HepG2 (cell line): ENCODE measurements at regions not wholly inside any gene's neighbourhood (a gene's known extent, or its start where the extent isn't known, plus 50 kb on each side); places are given as distances from the start of the nearest gene placed in this dataset.

Experiments used
- ATAC-seq: fragments of 200-7000 bp; cut with Tn5 transposase; 3 replicates; pipeline ENCODE4 v1.9.1; 2020; ENCODE audit warnings: mild to moderate bottlenecking, moderate library complexity
- BruUV-seq: library from RNA; stranded (reverse); fragments of 400-500 nt; replicated peaks from 2 replicates; lab custom pipeline; 2021; lab: Mats Ljungman, UMichigan
- CTCF ChIA-PET: fragments of 300-600 bp; formaldehyde crosslinking; extraction: SDS; loops from one replicate; lab custom pipeline; 2021; ENCODE audit warnings: low total read pairs, inconsistent platforms, low intra/inter-chr PET ratio; lab: Yijun Ruan, JAX
- POLR2A ChIA-PET: fragments of 350-600 bp; sonication (Branson Sonifier 250); formaldehyde crosslinking; loops from one replicate; lab custom pipeline; 2020; ENCODE audit warnings: antibody characterized with exemption, inconsistent platforms; lab: Yijun Ruan, JAX
- DNase-seq: peaks from one replicate; pipeline ENCODE4 v3.0.0-alpha.2; 2015; ENCODE audit warnings: low spot score
- FAIRE-seq: peaks from 3 replicates; lab custom pipeline; 2011; peaks lifted over from hg19 to GRCh38; lab: Jason Lieb, UNC
- H2AFZ ChIP-seq: one replicate; pipeline ENCODE4 v1.6.1; 2011; ENCODE audit warnings: low read length, inconsistent platforms
- H3K27ac ChIP-seq: fragments of 300-600 bp; 3 replicates; pipeline ENCODE4 v1.8.0; 2011; ENCODE audit warnings: mixed run types, mild to moderate bottlenecking, mixed read lengths, low read length, inconsistent platforms; ENCODE audit not compliant: insufficient read depth; ENCODE audit errors: extremely low read length
- H3K27me3 ChIP-seq, 2 experiments: fragments of 200-600 bp in 1 of 2; 2 replicates in 1 of 2; 3 replicates in 1 of 2; pipeline versions ENCODE4 v1.6.0 to v1.8.0; 2011; ENCODE audit warnings: low read length in 2 of 2, mild to moderate bottlenecking in 2 of 2, moderate library complexity in 2 of 2, inconsistent platforms in 1 of 2; ENCODE audit not compliant: insufficient read depth in 2 of 2, control insufficient read depth in 1 of 2
- H3K36me3 ChIP-seq, 2 experiments: fragments of 200-600 bp in 1 of 2; replicated peaks in 1 of 2; 2 replicates in 1 of 2; 3 replicates in 1 of 2; pipeline versions ENCODE4 v1.5.1 to v1.8.0; 2011; ENCODE audit warnings: low read length in 2 of 2, inconsistent platforms in 1 of 2; ENCODE audit not compliant: insufficient read depth in 2 of 2, control insufficient read depth in 1 of 2
- H3K4me1 ChIP-seq: 2 replicates; pipeline ENCODE4 v1.5.1; 2012; ENCODE audit warnings: low read length, inconsistent platforms; ENCODE audit not compliant: insufficient read depth
- H3K4me2 ChIP-seq: 2 replicates; pipeline ENCODE4 v1.6.0; 2011; ENCODE audit warnings: low read depth, low read length, inconsistent platforms
- H3K4me3 ChIP-seq, 3 experiments: fragments of 200-600 bp in 1 of 3; sonication (generic), shearing (Covaris generic) in 1 of 3; replicated peaks in 1 of 3; 2 replicates each; pipeline ENCODE4 v1.5.1; 2011 to 2016; ENCODE audit warnings: low read length in 3 of 3, inconsistent platforms in 2 of 3, low read depth in 2 of 3, mild to moderate bottlenecking in 2 of 3, control low read depth in 1 of 3, mixed read lengths in 1 of 3; ENCODE audit not compliant: insufficient read depth in 1 of 3
- H3K79me2 ChIP-seq: one replicate; pipeline ENCODE4 v1.6.1; 2011; ENCODE audit warnings: low read length, inconsistent platforms; ENCODE audit not compliant: insufficient read depth
- H3K9ac ChIP-seq: 2 replicates; pipeline ENCODE4 v1.6.0; 2011; ENCODE audit warnings: mild to moderate bottlenecking, low read depth, low read length, inconsistent platforms; ENCODE audit not compliant: insufficient read depth
- H3K9me3 ChIP-seq: 2 replicates; pipeline ENCODE4 v1.5.1; 2012; ENCODE audit warnings: mild to moderate bottlenecking, low read length
- H4K20me1 ChIP-seq: 2 replicates; pipeline ENCODE4 v1.6.0; 2011; ENCODE audit warnings: inconsistent platforms, mild to moderate bottlenecking, low read length, moderate library complexity; ENCODE audit not compliant: insufficient read depth
- ADNP ChIP-seq: sonication (generic); formaldehyde crosslinking; IDR thresholded peaks from 2 replicates; pipeline ENCODE4 v1.4.0; 2020; ENCODE audit warnings: missing genetic modification reagents
- ATF2 ChIP-seq: sonication (generic); formaldehyde crosslinking; IDR thresholded peaks from 2 replicates; pipeline ENCODE4 v1.4.0; 2020; ENCODE audit warnings: missing genetic modification reagents
- GFI1 ChIP-seq: sonication (generic); formaldehyde crosslinking; IDR thresholded peaks from 2 replicates; pipeline ENCODE4 v1.5.0; 2020; ENCODE audit warnings: missing genetic modification reagents, mild to moderate bottlenecking, borderline replicate concordance
- KAT7 ChIP-seq: IDR thresholded peaks from 2 replicates; pipeline ENCODE4 v1.6.1; 2018; ENCODE audit warnings: borderline replicate concordance, missing compliant biosample characterization
- SMC3 ChIP-seq: IDR thresholded peaks from 2 replicates; pipeline ENCODE4 v1.6.1; 2011; ENCODE audit warnings: low read length, improper control_type of control experiment
- SP2 ChIP-seq: sonication (generic); formaldehyde crosslinking; IDR thresholded peaks from 2 replicates; pipeline ENCODE4 v1.5.1; 2020; ENCODE audit warnings: mild to moderate bottlenecking, missing genetic modification reagents
- ZNF382 ChIP-seq: sonication (generic); formaldehyde crosslinking; IDR thresholded peaks from 2 replicates; pipeline ENCODE4 v1.5.0; 2020; ENCODE audit warnings: missing genetic modification reagents, mild to moderate bottlenecking, borderline replicate concordance
- ZNF572 ChIP-seq: sonication (generic); formaldehyde crosslinking; IDR thresholded peaks from 2 replicates; pipeline ENCODE4 v1.5.1; 2020; ENCODE audit warnings: mild to moderate bottlenecking, missing genetic modification reagents
- ZNF737 ChIP-seq: sonication (generic); formaldehyde crosslinking; IDR thresholded peaks from 2 replicates; pipeline ENCODE4 v1.5.0; 2020; ENCODE audit warnings: missing genetic modification reagents, mild to moderate bottlenecking, borderline replicate concordance
- WGBS: methylation state at CpG from one replicate; pipeline ENCODE4 v1.1.6; 2017; ENCODE audit warnings: low lambda C conversion rate; 5-methylcytosine and 5-hydroxymethylcytosine counted together
- in situ Hi-C: cut with HindIII; loops from 2 replicates; pipeline ENCODE4 v1.10.0; 2017; ENCODE audit warnings: low pct_unique_long_range_greater_than_20kb; ENCODE audit not compliant: extremely low pct_ligation_motif_present
- intact Hi-C: fragments of 100-400 bp; cut with micrococcal nuclease; formaldehyde crosslinking; loops from one replicate; pipeline ENCODE4 v1.10.0; 2022; ENCODE audit not compliant: unreplicated experiment
- TF ChIP-seq, protein P1 (sequence below): sonication (generic); formaldehyde crosslinking; IDR thresholded peaks from 2 replicates; pipeline ENCODE4 v1.5.0; 2020; ENCODE audit warnings: mild to moderate bottlenecking, missing genetic modification reagents

DNA sequence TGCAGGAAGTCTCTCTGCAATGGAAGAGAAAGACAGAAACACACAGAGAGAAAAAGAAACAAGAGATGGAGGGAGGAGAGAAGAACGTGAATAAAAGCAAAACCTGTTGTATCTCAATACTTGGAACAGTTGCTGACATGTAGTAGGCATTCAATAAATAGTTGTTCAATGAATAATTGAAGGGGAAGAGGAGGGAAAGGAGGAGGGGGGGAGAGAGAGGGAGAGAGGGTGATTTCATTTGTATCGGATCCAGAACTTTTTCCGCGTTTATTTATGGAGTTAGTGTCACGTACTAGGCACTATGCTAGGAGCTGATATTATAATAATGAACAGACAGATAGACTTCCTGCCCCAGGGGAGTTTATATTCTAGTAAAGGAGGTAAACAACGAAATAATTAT lies 144.1 kb downstream of the OMA1 start:
- Histone ChIP-seq H3K4me3 (no peak overlapping the region), H3K4me2 (no peak overlapping the region), H3K79me2 (no peaks in the 10 kb centered on the region), H4K20me1 (no peaks in the 10 kb centered on the region), H3K27me3 (no peaks in the 10 kb centered on the region), H3K9ac (no peak overlapping the region), H3K27ac (no peak overlapping the region), H3K36me3 (no peaks in the 10 kb centered on the region), H2AFZ (no peak overlapping the region), H3K4me1 (no peaks in the 10 kb centered on the region), H3K9me3 (no peaks in the 10 kb centered on the region)
- in situ Hi-C loops, result no loop called here
- POLR2A ChIA-PET, result no interaction called here
- CTCF ChIA-PET, result no interaction called here
- no peak for DNase-seq
- WGBS, result 51% methylated on average over 6 of the region's 6 CpGs
- TF ChIP-seq ZNF382 (CRISPR knock-in tag) (no peak), KAT7 (CRISPR knock-in tag) (no peak), ADNP (no peak)
- TF ChIP-seq, protein P1, sequence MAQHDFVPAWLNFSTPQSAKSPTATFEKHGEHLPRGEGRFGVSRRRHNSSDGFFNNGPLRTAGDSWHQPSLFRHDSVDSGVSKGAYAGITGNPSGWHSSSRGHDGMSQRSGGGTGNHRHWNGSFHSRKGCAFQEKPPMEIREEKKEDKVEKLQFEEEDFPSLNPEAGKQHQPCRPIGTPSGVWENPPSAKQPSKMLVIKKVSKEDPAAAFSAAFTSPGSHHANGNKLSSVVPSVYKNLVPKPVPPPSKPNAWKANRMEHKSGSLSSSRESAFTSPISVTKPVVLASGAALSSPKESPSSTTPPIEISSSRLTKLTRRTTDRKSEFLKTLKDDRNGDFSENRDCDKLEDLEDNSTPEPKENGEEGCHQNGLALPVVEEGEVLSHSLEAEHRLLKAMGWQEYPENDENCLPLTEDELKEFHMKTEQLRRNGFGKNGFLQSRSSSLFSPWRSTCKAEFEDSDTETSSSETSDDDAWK, result no peak
- intact Hi-C loops, result no loop called here
- no peak for ATAC-seq
- no peak for FAIRE-seq
- BruUV-seq, result no TSS peak

DNA sequence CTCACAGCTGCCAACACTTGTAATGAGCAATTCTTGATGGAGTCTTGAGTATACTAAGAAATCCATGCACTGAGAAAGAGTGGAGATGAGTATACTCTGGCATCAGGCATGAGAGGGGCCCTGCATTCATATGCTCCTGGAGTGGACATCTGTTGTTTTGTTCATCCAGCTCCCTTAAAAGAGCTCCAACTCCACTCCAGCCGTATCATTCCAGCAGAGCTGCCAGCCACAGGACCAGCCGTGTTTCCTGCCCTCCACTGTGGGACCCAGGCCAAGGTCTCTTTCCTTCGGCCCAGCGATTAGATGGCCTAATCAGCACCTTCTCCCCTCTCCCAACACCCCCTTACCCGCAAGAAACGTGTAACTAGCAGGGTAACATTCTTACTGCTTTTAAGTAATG lies 144.5 kb downstream of the OMA1 start:
- H4K20me1 ChIP-seq, result no peaks in the 10 kb centered on the region
- in situ Hi-C loops (no loop called here), intact Hi-C loops (no loop called here)
- ChIA-PET POLR2A (no interaction called here), CTCF (no interaction called here)
- no peak for DNase-seq
- TF ChIP-seq SP2 (CRISPR knock-in tag), result no peak
- TF ChIP-seq GFI1, result no peak
- no peak for TF ChIP-seq ZNF572
- no peak for TF ChIP-seq ATF2
- no peak for TF ChIP-seq ZNF737
- TF ChIP-seq SMC3, result no peak
- no peaks in the 10 kb centered on the region for H3K36me3 ChIP-seq
- no peak for FAIRE-seq
- H3K27ac ChIP-seq, result no peak overlapping the region
- no peaks in the 10 kb centered on the region for H3K79me2 ChIP-seq
- no peaks in the 10 kb centered on the region for H3K27me3 ChIP-seq
- H3K4me2 ChIP-seq, result no peak overlapping the region
- H3K9me3 ChIP-seq, result no peaks in the 10 kb centered on the region
- H2AFZ ChIP-seq, result no peak overlapping the region
- no TSS peak for BruUV-seq
- ATAC-seq, result no peak
- 27% methylated on average over 6 of the region's 6 CpGs for WGBS
- no peaks in the 10 kb centered on the region for H3K4me1 ChIP-seq
- no peak overlapping the region for H3K9ac ChIP-seq
- no peak overlapping the region for H3K4me3 ChIP-seq
